Liver (tissue), 8 donors: ENCODE measurements at regions not wholly inside any gene's neighbourhood (a gene's known extent, or its start where the extent isn't known, plus 50 kb on each side); places are given as distances from the start of the nearest gene placed in this dataset.

Source experiments
- DNase-seq: peaks from one replicate; pipeline ENCODE4 v3.0.0-alpha.2; 2017; ENCODE audit warnings: low spot score
- H3K27ac ChIP-seq, 2 donors: one replicate each; pipeline ENCODE4 v1.7.0; 2013; ENCODE audit warnings: inconsistent platforms in 2 of 2, low read length in 2 of 2, control low read depth in 1 of 2, low read depth in 1 of 2, mild to moderate bottlenecking in 1 of 2
- H3K27me3 ChIP-seq, 4 donors: one replicate each; pipeline versions ENCODE4 v1.6.1 to v1.7.0; 2013; ENCODE audit warnings: low read length in 3 of 4, inconsistent platforms in 1 of 4, mild to moderate bottlenecking in 1 of 4, moderate library complexity in 1 of 4; ENCODE audit not compliant: control insufficient read depth in 4 of 4, insufficient read depth in 4 of 4
- H3K36me3 ChIP-seq, 4 donors: one replicate each; pipeline versions ENCODE4 v1.6.1 to v1.7.0; 2013; ENCODE audit warnings: low read length in 3 of 4, mild to moderate bottlenecking in 3 of 4, low read depth in 1 of 4, moderate library complexity in 1 of 4; ENCODE audit not compliant: control insufficient read depth in 4 of 4, insufficient read depth in 3 of 4
- H3K4me1 ChIP-seq, 4 donors: one replicate each; pipeline versions ENCODE4 v1.6.1 to v1.7.0; 2013; ENCODE audit warnings: low read length in 3 of 4, mild to moderate bottlenecking in 3 of 4, moderate library complexity in 1 of 4; ENCODE audit not compliant: control insufficient read depth in 4 of 4, insufficient read depth in 4 of 4
- H3K4me3 ChIP-seq, 3 donors: one replicate each; pipeline versions ENCODE4 v1.6.1 to v1.7.0; 2013; ENCODE audit warnings: low read length in 3 of 3, control low read depth in 1 of 3, low read depth in 1 of 3, mild to moderate bottlenecking in 1 of 3
- H3K9ac ChIP-seq, 2 donors: one replicate each; pipeline ENCODE4 v1.7.0; 2013; ENCODE audit warnings: low read length in 2 of 2, mild to moderate bottlenecking in 2 of 2, moderate library complexity in 2 of 2, control low read depth in 1 of 2, low read depth in 1 of 2
- H3K9me3 ChIP-seq, 4 donors: one replicate each; pipeline versions ENCODE4 v1.6.1 to v1.7.0; 2013; ENCODE audit warnings: low read length in 3 of 4; ENCODE audit not compliant: control insufficient read depth in 4 of 4
- ATF3 ChIP-seq: IDR thresholded peaks from 2 replicates; pipeline ENCODE4 v1.6.1; 2016; ENCODE audit warnings: antibody characterized with exemption
- CTCF ChIP-seq: fragments of 150-350 bp; IDR thresholded peaks from 2 replicates; pipeline ENCODE4 v1.5.1; 2017; ENCODE audit warnings: improper control_type of control experiment, low read depth, low read length; ENCODE audit not compliant: missing input control
- EGR1 ChIP-seq, 2 donors: IDR thresholded peaks; 2 replicates each; pipeline ENCODE4 v1.6.1; 2016 to 2018; ENCODE audit warnings: antibody characterized with exemption in 2 of 2, low read depth in 2 of 2
- FOXA1 ChIP-seq: IDR thresholded peaks from 2 replicates; pipeline ENCODE4 v1.6.1; 2016; ENCODE audit warnings: antibody characterized with exemption
- FOXA2 ChIP-seq: IDR thresholded peaks from 2 replicates; pipeline ENCODE4 v1.6.1; 2016; ENCODE audit warnings: antibody characterized with exemption
- GABPA ChIP-seq, 2 donors: IDR thresholded peaks in 1 of 2; conservative IDR thresholded peaks in 1 of 2; 2 replicates each; pipeline ENCODE4 v1.6.1; 2016; ENCODE audit warnings: antibody characterized with exemption in 2 of 2, mild to moderate bottlenecking in 1 of 2, moderate library complexity in 1 of 2
- HNF4A ChIP-seq, 2 donors: conservative IDR thresholded peaks; 2 replicates each; pipeline ENCODE4 v1.6.1; 2016; ENCODE audit warnings: antibody characterized with exemption in 2 of 2, mild to moderate bottlenecking in 2 of 2
- HNF4G ChIP-seq: IDR thresholded peaks from 2 replicates; pipeline ENCODE4 v1.6.1; 2016; ENCODE audit warnings: antibody characterized with exemption
- JUND ChIP-seq, 2 donors: IDR thresholded peaks; 2 replicates each; pipeline ENCODE4 v1.6.1; 2016; ENCODE audit warnings: antibody characterized with exemption in 2 of 2
- MAX ChIP-seq: IDR thresholded peaks from 2 replicates; pipeline ENCODE4 v1.6.1; 2016; ENCODE audit warnings: antibody characterized with exemption
- NR2F2 ChIP-seq: IDR thresholded peaks from 2 replicates; pipeline ENCODE4 v1.6.1; 2016; ENCODE audit warnings: antibody characterized with exemption
- RAD21 ChIP-seq, 2 donors: IDR thresholded peaks; 2 replicates each; pipeline ENCODE4 v1.6.1; 2016; ENCODE audit warnings: antibody characterized with exemption in 2 of 2, mild to moderate bottlenecking in 2 of 2
- REST ChIP-seq: IDR thresholded peaks from 2 replicates; pipeline ENCODE4 v1.6.1; 2016; ENCODE audit warnings: antibody characterized with exemption, mild to moderate bottlenecking
- RXRA ChIP-seq, 2 donors: IDR thresholded peaks; 2 replicates each; pipeline ENCODE4 v1.6.1; 2017 to 2018; ENCODE audit warnings: antibody characterized with exemption in 2 of 2, mild to moderate bottlenecking in 1 of 2
- SP1 ChIP-seq: IDR thresholded peaks from 2 replicates; pipeline ENCODE4 v1.6.1; 2018; ENCODE audit warnings: antibody characterized with exemption, mild to moderate bottlenecking
- TAF1 ChIP-seq: conservative IDR thresholded peaks from 2 replicates; pipeline ENCODE4 v1.6.1; 2016; ENCODE audit warnings: antibody characterized with exemption, mild to moderate bottlenecking
- YY1 ChIP-seq: IDR thresholded peaks from 2 replicates; pipeline ENCODE4 v1.6.1; 2016; ENCODE audit warnings: antibody characterized with exemption, mild to moderate bottlenecking
- ZBTB33 ChIP-seq: IDR thresholded peaks from 2 replicates; pipeline ENCODE4 v1.6.1; 2016; ENCODE audit warnings: antibody characterized with exemption
- WGBS: extraction: QIAGEN DNeasy Blood & Tissue Kit; methylation state at CpG from one replicate; pipeline ENCODE4 v1.1.7; 2013; 5-methylcytosine and 5-hydroxymethylcytosine counted together
- donor health status: healthy.
- donor health status: healthy.
- donor health status: healthy.
- donor health status: healthy.
- donor health status: healthy.

GRCh38 chr20:54710341-54710740 is 234.9 kb downstream of the DOK5 start:
- Histone ChIP-seq H3K27me3 (peaks cover 0 to 17% (median 0%) of the 10 kb centered on the region in 4 donors), H3K9ac (no peak overlapping the region), H3K9me3 (no peaks in the 10 kb centered on the region), H3K27ac (no peak overlapping the region), H3K36me3 (no peaks in the 10 kb centered on the region), H3K4me1 (no peaks in the 10 kb centered on the region), H3K4me3 (no peak overlapping the region)
- 76% methylated on average over 2 of the region's 2 CpGs for WGBS
- no peak for TF ChIP-seq FOXA2
- no peak for TF ChIP-seq ZBTB33
- TF ChIP-seq TAF1: no peak
- TF ChIP-seq NR2F2: no peak
- TF ChIP-seq YY1: no peak
- no peak for TF ChIP-seq REST
- no peak for TF ChIP-seq HNF4A (conservative IDR thresholded peaks at IDR 0.05)
- no peak for DNase-seq

GRCh38 chr20:54708229-54708628 is 232.8 kb downstream of the DOK5 start:
- Histone ChIP-seq H3K27me3 (peaks cover 0 to 14% (median 0%) of the 10 kb centered on the region in 4 donors), H3K36me3 (no peaks in the 10 kb centered on the region), H3K4me3 (no peak overlapping the region), H3K9me3 (no peaks in the 10 kb centered on the region), H3K27ac (no peak overlapping the region), H3K4me1 (no peaks in the 10 kb centered on the region), H3K9ac (no peak overlapping the region)
- no peak for DNase-seq
- TF ChIP-seq FOXA2 (no peak), MAX (no peak), ATF3 (no peak), CTCF (no peak), SP1 (no peak), ZBTB33 (no peak), HNF4A (conservative IDR thresholded peaks at IDR 0.05) (no peak), FOXA1 (no peak), RXRA (IDR thresholded peaks at IDR 0.05) (no peak), HNF4G (no peak), GABPA (IDR thresholded peaks at IDR 0.05 in 1 of 2, conservative IDR thresholded peaks at IDR 0.05 in 1 of 2) (no peak), YY1 (no peak), REST (no peak), RAD21 (IDR thresholded peaks at IDR 0.05) (no peak), NR2F2 (no peak), JUND (IDR thresholded peaks at IDR 0.05) (no peak), EGR1 (IDR thresholded peaks at IDR 0.05; ENCODE audit: low read depth in 2 of 2) (no peak), TAF1 (no peak)
